GM12878 (cell line): ENCODE measurements at regions not wholly inside any gene's neighbourhood (a gene's known extent, or its start where the extent isn't known, plus 50 kb on each side); places are given as distances from the start of the nearest gene placed in this dataset.

ENCODE experiments used
- ATAC-seq: fragments of 200-7000 bp; cut with Tn5 transposase; 3 replicates; pipeline ENCODE4 v1.9.1; 2020; ENCODE audit warnings: mild to moderate bottlenecking, moderate library complexity
- BruUV-seq: library from RNA; stranded (reverse); fragments of 400-500 nt; replicated peaks from 2 replicates; lab custom pipeline; 2021; lab: Mats Ljungman, UMichigan
- CTCF ChIA-PET: fragments of 300-600 bp; sonication (Branson Sonifier 250); formaldehyde crosslinking; extraction: SDS; loops from one replicate; lab custom pipeline; 2021; ENCODE audit warnings: inconsistent platforms; lab: Yijun Ruan, JAX
- POLR2A ChIA-PET: fragments of 350-600 bp; formaldehyde crosslinking; extraction: SDS; loops from one replicate; lab custom pipeline; 2021; ENCODE audit warnings: inconsistent platforms; lab: Charles Lee
- RAD21 ChIA-PET: fragments of 300-600 bp; sonication (Branson Sonifier 250); formaldehyde crosslinking; loops from one replicate; lab custom pipeline; 2023; ENCODE audit warnings: antibody characterized with exemption; ENCODE audit not compliant: unreplicated experiment; lab: Charles Lee
- SMC1A ChIA-PET: fragments of 300-600 bp; sonication (Branson Sonifier 250); formaldehyde crosslinking; loops from one replicate; lab custom pipeline; 2023; ENCODE audit not compliant: unreplicated experiment, uncharacterized antibody; lab: Charles Lee
- DNase-seq: peaks from one replicate; pipeline ENCODE4 v3.0.0-alpha.2; 2011; ENCODE audit warnings: low read depth, low spot score
- FAIRE-seq: peaks from 3 replicates; lab custom pipeline; 2011; peaks lifted over from hg19 to GRCh38; lab: Jason Lieb, UNC
- H2AFZ ChIP-seq: 2 replicates; pipeline ENCODE4 v1.6.0; 2011; ENCODE audit warnings: low read depth, low read length, control low read depth; ENCODE audit not compliant: control insufficient read depth
- H3K27ac ChIP-seq: 2 replicates; pipeline ENCODE4 v1.5.1; 2011; ENCODE audit warnings: control low read depth; ENCODE audit not compliant: control insufficient read depth, insufficient read depth
- H3K27me3 ChIP-seq, 2 experiments: replicated peaks in 1 of 2; 2 replicates each; pipeline versions ENCODE4 v1.6.0 to v1.6.1; 2011; ENCODE audit warnings: low read length in 1 of 2; ENCODE audit not compliant: control insufficient read depth in 2 of 2, insufficient read depth in 2 of 2
- H3K36me3 ChIP-seq, 2 experiments: 2 replicates each; pipeline ENCODE4 v1.5.1; 2011; ENCODE audit warnings: low read length in 1 of 2; ENCODE audit not compliant: control insufficient read depth in 2 of 2, insufficient read depth in 2 of 2
- H3K4me1 ChIP-seq: 2 replicates; pipeline ENCODE4 v1.6.1; 2011; ENCODE audit warnings: mild to moderate bottlenecking, low read length, moderate library complexity, mixed read lengths; ENCODE audit not compliant: control insufficient read depth, insufficient read depth
- H3K4me2 ChIP-seq: 2 replicates; pipeline ENCODE4 v1.6.0; 2011; ENCODE audit warnings: control low read depth; ENCODE audit not compliant: control insufficient read depth, insufficient read depth
- H3K4me3 ChIP-seq: fragments of 200-600 bp; sonication (generic); 2 replicates; pipeline ENCODE4 v1.5.1; 2016
- H3K79me2 ChIP-seq: 2 replicates; pipeline ENCODE4 v1.6.0; 2011; ENCODE audit warnings: low read length; ENCODE audit not compliant: control insufficient read depth, insufficient read depth
- H3K9ac ChIP-seq: 2 replicates; pipeline ENCODE4 v1.8.0; 2011; ENCODE audit warnings: low read length, control low read depth, mixed read lengths; ENCODE audit not compliant: control insufficient read depth, insufficient read depth
- H3K9me3 ChIP-seq: replicated peaks from 3 replicates; pipeline ENCODE4 v1.5.1; 2011; ENCODE audit warnings: mild to moderate bottlenecking, low read length; ENCODE audit not compliant: control insufficient read depth, insufficient read depth
- H4K20me1 ChIP-seq: 2 replicates; pipeline ENCODE4 v1.6.0; 2011; ENCODE audit not compliant: control insufficient read depth, insufficient read depth
- BMI1 ChIP-seq: fragments of 450-650 bp; IDR thresholded peaks from 2 replicates; pipeline ENCODE4 v1.6.1; 2016; ENCODE audit warnings: mild to moderate bottlenecking, moderate library complexity, borderline replicate concordance
- E2F8 ChIP-seq: fragments of 450-650 bp; IDR thresholded peaks from 2 replicates; pipeline ENCODE4 v1.6.1; 2018; ENCODE audit warnings: mild to moderate bottlenecking, low read depth, moderate library complexity; ENCODE audit not compliant: partially characterized antibody
- FOXK2 ChIP-seq: fragments of 450-650 bp; IDR thresholded peaks from 2 replicates; pipeline ENCODE4 v1.6.1; 2017; ENCODE audit warnings: mild to moderate bottlenecking, moderate library complexity
- HDGF ChIP-seq: fragments of 450-650 bp; IDR thresholded peaks from 2 replicates; pipeline ENCODE4 v1.6.1; 2016; ENCODE audit warnings: antibody characterized with exemption
- MLLT1 ChIP-seq: fragments of 450-650 bp; IDR thresholded peaks from 2 replicates; pipeline ENCODE4 v1.6.1; 2016; ENCODE audit warnings: mild to moderate bottlenecking
- MYB ChIP-seq: fragments of 150-350 bp; IDR thresholded peaks from 2 replicates; pipeline ENCODE4 v1.6.1; 2014; ENCODE audit warnings: mild to moderate bottlenecking, low read depth, low read length, borderline replicate concordance
- PML ChIP-seq: IDR thresholded peaks from 2 replicates; pipeline ENCODE4 v1.6.1; 2012; ENCODE audit warnings: low read length, inconsistent platforms
- POLR2AphosphoS2 ChIP-seq: IDR thresholded peaks from 2 replicates; pipeline ENCODE4 v1.6.1; 2011; ENCODE audit warnings: low read depth, mild to moderate bottlenecking, low read length, improper control_type of control experiment, moderate library complexity
- PRDM15 ChIP-seq: fragments of 450-650 bp; formaldehyde crosslinking; IDR thresholded peaks from 2 replicates; pipeline ENCODE4 v1.4.0; 2020; ENCODE audit warnings: mild to moderate bottlenecking, moderate library complexity
- SREBF2 ChIP-seq: IDR thresholded peaks from 2 replicates; pipeline ENCODE4 v1.6.1; 2012; ENCODE audit warnings: mild to moderate bottlenecking, low read length
- YBX1 ChIP-seq: fragments of 450-650 bp; IDR thresholded peaks from 2 replicates; pipeline ENCODE4 v1.6.1; 2016; ENCODE audit warnings: antibody characterized with exemption
- WGBS: methylation state at CpG from one replicate; pipeline ENCODE4 v1.1.6; 2016; ENCODE audit warnings: low lambda C conversion rate; ENCODE audit not compliant: insufficient replicate concordance, insufficient coverage; ENCODE audit errors: missing lambda C conversion rate; 5-methylcytosine and 5-hydroxymethylcytosine counted together
- in situ Hi-C: fragments of 300-500 bp; cut with MboI; formaldehyde crosslinking; loops from 9 replicates; pipeline ENCODE4 v1.14.3; 2018; ENCODE audit warnings: mixed read lengths
- intact Hi-C: fragments of 100-400 bp; cut with micrococcal nuclease; formaldehyde crosslinking; loops from one replicate; pipeline ENCODE4 v1.14.2; 2022; ENCODE audit not compliant: unreplicated experiment

GRCh38 chrX:142549923-142550322 is 344.8 kb upstream of the MAGEC2 start:
- FAIRE-seq (no peak), DNase-seq (no peak), ATAC-seq (no peak)
- ChIA-PET SMC1A (no interaction called here), RAD21 (no interaction called here), CTCF (interaction anchor here (0.7 kb wide), 1 partner anchor 317 kb away, joined by 5 read pairs; no protein-coding TSS in a partner anchor), POLR2A (no interaction called here)
- Histone ChIP-seq H3K9me3 (no peaks in the 10 kb centered on the region), H3K27ac (no peak overlapping the region), H3K27me3 (no peaks in the 10 kb centered on the region), H3K9ac (no peak overlapping the region), H3K79me2 (no peaks in the 10 kb centered on the region), H4K20me1 (no peaks in the 10 kb centered on the region), H2AFZ (no peak overlapping the region), H3K4me1 (no peaks in the 10 kb centered on the region), H3K4me3 (no peak overlapping the region), H3K4me2 (no peak overlapping the region), H3K36me3 (no peaks in the 10 kb centered on the region)
- intact Hi-C loops: no loop called here
- 33% methylated on average over 3 of the region's 3 CpGs for WGBS
- in situ Hi-C loops: no loop called here
- TF ChIP-seq YBX1 (no peak), PML (no peak), E2F8 (no peak), MYB (no peak), FOXK2 (no peak), POLR2AphosphoS2 (no peak), SREBF2 (no peak), MLLT1 (no peak), BMI1 (no peak), HDGF (no peak), PRDM15 (CRISPR knock-in tag) (no peak)
- no TSS peak for BruUV-seq
